ENCODE measurements at regions not wholly inside any gene's neighbourhood (a gene's known extent, or its start where the extent isn't known, plus 50 kb on each side); places are given as distances from the start of the nearest gene placed in this dataset.
A peak's percentile ranks its signal among the peaks of the same experiment; 100 is the strongest.
"Not testable (repeated sequence)": the region's sequence is repeated elsewhere in the genome, so short reads cannot be mapped to it uniquely, and the experiment has no call there.

- no peak overlapping the region for H3K4me3 Mint-ChIP-seq
- ATAC-seq (replicated peaks): no peak
- no peaks in the 10 kb centered on the region for H3K36me3 Mint-ChIP-seq (ENCODE audit: low read depth)
- H3K27ac Mint-ChIP-seq: no peak overlapping the region
- H3K4me1 Mint-ChIP-seq: no peaks in the 10 kb centered on the region
- H3K9me3 Mint-ChIP-seq: peaks cover 2% of the 10 kb centered on the region
- H3K27me3 Mint-ChIP-seq: peaks cover 31% of the 10 kb centered on the region
These were observed 98.5 kb upstream of the S1PR3 start for GRCh38 chr9:88892724-88893123.

GRCh38 chr9:88897081-88897480 is 94.2 kb upstream of the S1PR3 start:
- H3K4me1 Mint-ChIP-seq: no peaks in the 10 kb centered on the region
- H3K27me3 Mint-ChIP-seq: peaks cover 42% of the 10 kb centered on the region
- no peaks in the 10 kb centered on the region for H3K9me3 Mint-ChIP-seq
- no peak overlapping the region for H3K27ac Mint-ChIP-seq
- ATAC-seq (replicated peaks): no peak
- H3K36me3 Mint-ChIP-seq (ENCODE audit: low read depth): no peaks in the 10 kb centered on the region
- no peak overlapping the region for H3K4me3 Mint-ChIP-seq

- Mint-ChIP-seq H3K36me3 (ENCODE audit: low read depth) (no peaks in the 10 kb centered on the region), H3K27me3 (peaks cover 43% of the 10 kb centered on the region), H3K27ac (no peak overlapping the region), H3K9me3 (no peaks in the 10 kb centered on the region), H3K4me3 (no peak overlapping the region), H3K4me1 (no peaks in the 10 kb centered on the region)
- no peak for ATAC-seq (replicated peaks)
These were observed 93.1 kb upstream of the S1PR3 start for GRCh38 chr9:88898039-88898720.

GRCh38 chr9:88905506-88905905 is 85.8 kb upstream of the S1PR3 start:
- Mint-ChIP-seq H3K4me3 (no peak overlapping the region), H3K27ac (no peak overlapping the region), H3K36me3 (ENCODE audit: low read depth) (no peaks in the 10 kb centered on the region), H3K27me3 (peaks cover 39% of the 10 kb centered on the region), H3K9me3 (peaks cover 7% of the 10 kb centered on the region), H3K4me1 (no peaks in the 10 kb centered on the region)
- ATAC-seq (replicated peaks): no peak

DNA sequence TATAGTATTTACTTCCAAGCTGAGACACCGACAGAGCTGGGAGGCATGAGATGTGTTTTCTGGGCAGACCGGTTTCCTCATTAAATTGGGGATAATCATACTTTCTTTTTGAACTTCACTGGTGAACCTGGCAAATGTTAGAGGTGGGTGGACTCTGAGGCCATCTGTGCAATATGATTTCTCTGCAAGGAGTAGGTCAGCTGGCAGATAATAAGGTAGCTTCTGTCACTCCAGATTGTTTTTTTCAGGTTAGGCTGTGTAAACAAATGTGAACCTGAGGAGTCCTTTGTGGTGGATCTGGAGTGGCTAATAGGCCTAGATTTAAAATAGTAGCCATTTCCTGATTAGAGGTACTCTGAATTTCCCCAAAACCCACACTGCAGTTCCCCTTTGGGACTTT is 75.4 kb upstream of the S1PR3 start:
- Mint-ChIP-seq H3K27me3 (peaks cover 11% of the 10 kb centered on the region), H3K9me3 (no peaks in the 10 kb centered on the region), H3K36me3 (ENCODE audit: low read depth) (no peaks in the 10 kb centered on the region), H3K4me1 (peaks cover 3% of the 10 kb centered on the region), H3K4me3 (no peak overlapping the region), H3K27ac (no peak overlapping the region)
- ATAC-seq (replicated peaks): no peak

GRCh38 chr9:88916894-88917293 is 74.4 kb upstream of the S1PR3 start:
- no peaks in the 10 kb centered on the region for H3K9me3 Mint-ChIP-seq
- H3K4me3 Mint-ChIP-seq: no peak overlapping the region
- ATAC-seq (replicated peaks): no peak
- peaks cover 11% of the 10 kb centered on the region for H3K27me3 Mint-ChIP-seq
- no peaks in the 10 kb centered on the region for H3K36me3 Mint-ChIP-seq (ENCODE audit: low read depth)
- no peak overlapping the region for H3K27ac Mint-ChIP-seq
- peaks cover 12% of the 10 kb centered on the region for H3K4me1 Mint-ChIP-seq

GRCh38 chr9:88917375-88917774 is 73.9 kb upstream of the S1PR3 start:
- Mint-ChIP-seq H3K27me3 (peaks cover 11% of the 10 kb centered on the region), H3K9me3 (no peaks in the 10 kb centered on the region), H3K36me3 (ENCODE audit: low read depth) (no peaks in the 10 kb centered on the region), H3K27ac (no peak overlapping the region), H3K4me1 (peaks cover 16% of the 10 kb centered on the region), H3K4me3 (no peak overlapping the region)
- no peak for ATAC-seq (replicated peaks)

DNA sequence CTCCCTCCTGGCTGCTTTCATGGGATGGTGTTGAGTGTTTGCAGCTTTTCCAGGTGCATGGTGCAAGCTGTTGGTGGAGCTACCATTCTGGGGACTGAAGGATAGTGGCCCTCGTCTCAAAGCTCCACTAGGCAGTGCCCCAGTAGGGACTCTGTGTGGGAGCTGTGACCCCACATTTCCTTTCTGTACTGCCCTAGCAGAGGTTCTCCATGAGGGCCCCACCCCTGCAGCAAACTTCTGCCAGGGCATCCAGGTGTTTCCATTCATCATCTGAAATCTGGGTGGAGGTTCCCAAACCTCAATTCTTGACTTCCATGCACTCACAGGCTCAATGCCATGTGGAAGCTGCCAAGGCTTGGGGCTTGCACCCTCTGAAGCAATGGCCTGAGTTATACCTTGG is 72.7 kb upstream of the S1PR3 start:
- not testable (repeated sequence) for H3K27ac Mint-ChIP-seq; H3K36me3 Mint-ChIP-seq (ENCODE audit: low read depth); ATAC-seq (replicated peaks); H3K4me3 Mint-ChIP-seq; H3K9me3 Mint-ChIP-seq
- peaks cover 28% of the 10 kb centered on the region for H3K4me1 Mint-ChIP-seq
- H3K27me3 Mint-ChIP-seq: peaks cover 12% of the 10 kb centered on the region

GRCh38 chr9:88920645-88921044 is 70.6 kb upstream of the S1PR3 start:
- Mint-ChIP-seq H3K4me3 (no peak overlapping the region), H3K4me1 (peaks cover 33% of the 10 kb centered on the region), H3K27ac (no peak overlapping the region), H3K36me3 (ENCODE audit: low read depth) (no peaks in the 10 kb centered on the region), H3K27me3 (peaks cover 8% of the 10 kb centered on the region), H3K9me3 (no peaks in the 10 kb centered on the region)
- no peak for ATAC-seq (replicated peaks)

GRCh38 chr9:88922091-88922490 is 69.2 kb upstream of the S1PR3 start:
- Mint-ChIP-seq H3K4me3 (peak overlapping the region; percentile 17), H3K4me1 (peaks cover 38% of the 10 kb centered on the region), H3K9me3 (no peaks in the 10 kb centered on the region), H3K36me3 (ENCODE audit: low read depth) (no peaks in the 10 kb centered on the region), H3K27me3 (peaks cover 10% of the 10 kb centered on the region), H3K27ac (no peak overlapping the region)
- ATAC-seq (replicated peaks): no peak

DNA sequence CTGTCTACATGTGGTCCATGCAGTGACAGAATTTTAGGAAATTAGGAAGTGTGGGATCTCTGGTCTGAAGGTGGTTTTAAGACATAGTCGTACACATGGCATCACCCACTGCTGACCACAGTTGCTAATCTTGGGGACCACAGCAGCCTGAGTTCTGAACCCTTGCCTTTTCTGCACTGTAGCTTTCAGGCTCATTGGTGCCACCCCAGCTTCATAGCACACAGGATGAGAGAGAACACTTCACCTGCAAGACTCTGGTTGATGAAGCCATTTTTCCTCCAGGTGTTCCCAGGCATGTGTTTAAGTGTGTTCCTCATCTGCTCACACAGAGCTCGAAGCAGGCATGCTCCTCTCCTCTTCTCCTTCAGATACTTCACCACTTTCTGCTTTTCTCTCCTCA is 68.2 kb upstream of the S1PR3 start:
- Mint-ChIP-seq H3K4me1 (peaks cover 38% of the 10 kb centered on the region), H3K36me3 (ENCODE audit: low read depth) (no peaks in the 10 kb centered on the region), H3K27me3 (peaks cover 10% of the 10 kb centered on the region), H3K27ac (no peak overlapping the region), H3K4me3 (peak overlapping the region; percentile 17), H3K9me3 (no peaks in the 10 kb centered on the region)
- ATAC-seq (replicated peaks): no peak

- Mint-ChIP-seq H3K27ac (no peak overlapping the region), H3K27me3 (peaks cover 10% of the 10 kb centered on the region), H3K36me3 (ENCODE audit: low read depth) (no peaks in the 10 kb centered on the region)
These were observed 67.5 kb upstream of the S1PR3 start for GRCh38 chr9:88923653-88924288.

GRCh38 chr9:88925481-88925880 is 65.8 kb upstream of the S1PR3 start:
- peaks cover under 1% of the 10 kb centered on the region for H3K9me3 Mint-ChIP-seq
- H3K4me3 Mint-ChIP-seq: no peak overlapping the region
- H3K27me3 Mint-ChIP-seq: peaks cover 10% of the 10 kb centered on the region
- ATAC-seq (replicated peaks): no peak
- no peaks in the 10 kb centered on the region for H3K36me3 Mint-ChIP-seq (ENCODE audit: low read depth)
- peaks cover 38% of the 10 kb centered on the region for H3K4me1 Mint-ChIP-seq
- H3K27ac Mint-ChIP-seq: no peak overlapping the region

More at GRCh38 chr9:88923653-88924288, 67.5 kb upstream of the S1PR3 start:
- Mint-ChIP-seq H3K9me3 (no peaks in the 10 kb centered on the region), H3K4me3 (peak overlapping the region; percentile 17), H3K4me1 (peaks cover 38% of the 10 kb centered on the region)
- peak; percentile 78 for ATAC-seq (replicated peaks)

GRCh38 chr9:88926781-88927505 is 64.3 kb upstream of the S1PR3 start:
- Mint-ChIP-seq H3K27me3 (peaks cover 11% of the 10 kb centered on the region), H3K4me3 (no peak overlapping the region), H3K36me3 (ENCODE audit: low read depth) (no peaks in the 10 kb centered on the region), H3K4me1 (peaks cover 26% of the 10 kb centered on the region), H3K9me3 (peaks cover 5% of the 10 kb centered on the region), H3K27ac (no peak overlapping the region)
- ATAC-seq (replicated peaks): no peak

GRCh38 chr9:88927510-88927909 is 63.8 kb upstream of the S1PR3 start:
- ATAC-seq (replicated peaks): no peak
- peaks cover 5% of the 10 kb centered on the region for H3K9me3 Mint-ChIP-seq
- H3K27ac Mint-ChIP-seq: no peak overlapping the region
- H3K4me3 Mint-ChIP-seq: no peak overlapping the region
- peaks cover 16% of the 10 kb centered on the region for H3K27me3 Mint-ChIP-seq
- H3K36me3 Mint-ChIP-seq (ENCODE audit: low read depth): no peaks in the 10 kb centered on the region
- peaks cover 20% of the 10 kb centered on the region for H3K4me1 Mint-ChIP-seq
